Lower leg skin (tissue), 4 donors: ENCODE measurements at regions not wholly inside any gene's neighbourhood (a gene's known extent, or its start where the extent isn't known, plus 50 kb on each side); places are given as distances from the start of the nearest gene placed in this dataset.

Experiments
- DNase-seq, 2 donors: peaks; one replicate each; pipeline ENCODE4 v3.0.0-alpha.2; 2019; ENCODE audit warnings: low spot score in 2 of 2
- H3K4me3 ChIP-seq: fragments of 200-600 bp; sonication (generic); 2 replicates; pipeline ENCODE4 v1.5.1; 2017; ENCODE audit warnings: mild to moderate bottlenecking, low read depth; ENCODE audit not compliant: poor library complexity, severe bottlenecking
- CTCF ChIP-seq, 3 donors: fragments of 450-650 bp; IDR thresholded peaks; one replicate each; pipeline ENCODE4 v1.5.1; 2016; ENCODE audit warnings: antibody characterized with exemption in 3 of 3, mild to moderate bottlenecking in 3 of 3, moderate library complexity in 2 of 3
- POLR2A ChIP-seq, 2 donors: fragments of 450-650 bp; IDR thresholded peaks; one replicate each; pipeline ENCODE4 v1.6.1; 2016 to 2017; ENCODE audit warnings: antibody characterized with exemption in 2 of 2, mild to moderate bottlenecking in 1 of 2, moderate library complexity in 1 of 2
- WGBS, 2 donors: methylation state at CpG; one replicate each; pipeline ENCODE4 v1.1.5; 2018; 5-methylcytosine and 5-hydroxymethylcytosine counted together
- intact Hi-C: fragments of 100-400 bp; cut with DNase I; formaldehyde crosslinking; loops from one replicate; pipeline ENCODE4 v1.15.0; 2023; ENCODE audit warnings: low total_unique reads

- intact Hi-C loops = no loop called here
- TF ChIP-seq POLR2A (IDR thresholded peaks at IDR 0.05) = no peak
- no peak for TF ChIP-seq CTCF (IDR thresholded peaks at IDR 0.05)
- H3K4me3 ChIP-seq = no peak overlapping the region
- DNase-seq = no peak
- 45 to 56% methylated on average over 2 of the region's 2 CpGs for WGBS, 2 donors
Observed at GRCh38 chr18:23356915-23357601, 96.0 kb upstream of the RIOK3 start.

GRCh38 chr18:23357996-23358594, 95.0 kb upstream of the RIOK3 start:
- DNase-seq = peak in 1 of 2 donors; percentile 44
- 53 to 60% methylated on average over 13 of the region's 13 CpGs for WGBS, 2 donors
- intact Hi-C loops = no loop called here
- no peak overlapping the region for H3K4me3 ChIP-seq
- no peak for TF ChIP-seq POLR2A (IDR thresholded peaks at IDR 0.05)
- no peak for TF ChIP-seq CTCF (IDR thresholded peaks at IDR 0.05)

GRCh38 chr18:23359421-23359820, 93.7 kb upstream of the RIOK3 start:
- no peak for DNase-seq
- WGBS, 2 donors = 58 to 70% methylated on average over 9 of the region's 9 CpGs
- intact Hi-C loops = no loop called here
- no peak overlapping the region for H3K4me3 ChIP-seq
- TF ChIP-seq POLR2A (IDR thresholded peaks at IDR 0.05) = no peak
- no peak for TF ChIP-seq CTCF (IDR thresholded peaks at IDR 0.05)

- intact Hi-C loops = no loop called here
Observed at GRCh38 chr18:23363865-23364570, 89.1 kb upstream of the RIOK3 start.

GRCh38 chr18:23365602-23366001, 87.5 kb upstream of the RIOK3 start:
- intact Hi-C loops = no loop called here

More at GRCh38 chr18:23363865-23364570, 89.1 kb upstream of the RIOK3 start:
- H3K4me3 ChIP-seq = no peak overlapping the region
- WGBS, 2 donors = 89 to 91% methylated on average over 6 of the region's 6 CpGs
- TF ChIP-seq CTCF (IDR thresholded peaks at IDR 0.05) = no peak
- no peak for TF ChIP-seq POLR2A (IDR thresholded peaks at IDR 0.05)
- DNase-seq = no peak

More at GRCh38 chr18:23365602-23366001, 87.5 kb upstream of the RIOK3 start:
- TF ChIP-seq POLR2A (IDR thresholded peaks at IDR 0.05) (no peak), CTCF (IDR thresholded peaks at IDR 0.05) (no peak)
- no peak overlapping the region for H3K4me3 ChIP-seq
- no peak for DNase-seq
- WGBS, 2 donors = 54 to 56% methylated on average over 2 of the region's 2 CpGs
